CD4-positive, alpha-beta T cell treated with Interleukin-4 for 4 hours (primary cell): ENCODE measurements at regions not wholly inside any gene's neighbourhood (a gene's known extent, or its start where the extent isn't known, plus 50 kb on each side); places are given as distances from the start of the nearest gene placed in this dataset.
"Not testable (repeated sequence)": the region's sequence is repeated elsewhere in the genome, so short reads cannot be mapped to it uniquely, and the experiment has no call there.

ENCODE experiments used
- DNase-seq: peaks from one replicate; pipeline ENCODE4 v3.0.0-alpha.2; 2020

DNA sequence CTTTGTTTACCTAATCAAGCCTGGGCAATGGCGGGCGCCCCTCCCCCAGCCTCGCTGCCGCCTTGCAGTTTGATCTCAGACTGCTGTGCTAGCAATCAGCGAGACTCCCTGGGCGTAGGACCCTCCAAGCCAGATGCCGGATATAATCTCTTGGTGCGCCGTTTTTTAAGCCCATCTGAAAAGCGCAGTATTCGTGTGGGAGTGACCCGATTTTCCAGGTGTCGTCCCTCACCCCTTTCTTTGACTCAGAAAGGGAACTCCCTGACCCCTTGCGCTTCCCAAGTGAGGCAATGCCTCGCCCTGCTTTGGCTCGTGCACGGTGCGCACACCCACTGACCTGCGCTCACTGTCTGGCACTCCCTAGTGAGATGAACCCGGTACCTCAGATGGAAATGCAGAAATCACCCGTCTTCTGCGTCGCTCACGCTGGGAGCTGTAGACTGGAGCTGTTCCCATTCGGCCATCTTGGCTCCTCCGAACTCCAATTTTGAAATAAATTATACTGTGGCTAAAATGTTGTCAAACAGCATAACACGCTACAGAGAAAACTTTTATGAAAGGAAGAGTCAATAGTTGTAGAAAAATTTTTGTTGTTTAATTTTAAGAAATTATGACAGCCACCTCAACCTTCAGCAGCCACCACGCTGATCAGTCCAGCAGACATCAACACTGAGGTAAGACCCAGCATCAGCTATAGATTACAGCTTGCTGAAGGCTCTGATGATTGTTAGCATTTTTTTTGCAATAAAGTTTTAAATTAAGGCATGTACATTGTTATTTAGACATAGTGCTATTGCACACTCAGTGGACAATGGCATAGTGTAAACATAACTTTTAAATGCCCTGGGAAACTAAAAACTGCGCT is 384.7 kb upstream of the DEPDC1 start:
- DNase-seq, result not testable (repeated sequence)

DNA sequence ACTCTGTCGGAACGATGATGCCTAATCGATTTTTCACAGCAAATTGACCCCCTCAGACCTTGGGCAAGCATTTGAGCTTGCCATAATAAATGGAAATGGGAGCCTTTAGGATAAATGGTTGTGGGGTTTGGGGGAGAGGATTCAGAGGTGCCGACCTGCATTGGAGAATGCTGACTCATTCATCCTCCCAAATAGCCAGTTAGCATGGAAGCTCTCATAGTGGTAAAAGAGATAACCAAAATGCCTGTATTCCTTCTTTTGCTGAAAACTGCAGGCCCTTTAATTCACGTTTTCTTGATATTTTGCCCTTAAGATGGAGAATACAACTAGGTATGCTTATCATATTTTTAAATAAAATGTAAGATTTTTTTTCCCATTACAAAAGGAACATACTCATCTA is 392.6 kb upstream of the DEPDC1 start:
- no peak for DNase-seq

DNA sequence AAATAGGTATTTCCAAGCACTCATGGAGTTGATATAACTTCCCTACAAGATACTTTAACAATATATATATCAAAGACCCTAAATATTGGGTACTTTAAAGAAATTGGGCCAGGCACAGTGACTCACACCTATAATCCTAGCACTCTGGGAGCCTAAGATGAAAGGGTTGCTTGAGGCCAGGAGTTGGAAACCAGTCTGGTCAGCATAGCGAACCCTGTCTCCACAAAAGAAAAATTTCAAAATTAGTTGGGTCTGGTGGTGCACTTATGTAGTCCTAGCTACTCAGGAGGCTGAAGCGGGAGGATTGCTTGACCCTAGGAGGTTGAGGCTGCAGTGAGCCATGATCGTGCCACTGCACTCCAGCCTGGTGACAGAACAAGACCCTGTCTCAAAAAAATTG is 393.9 kb upstream of the DEPDC1 start:
- no peak for DNase-seq

DNA sequence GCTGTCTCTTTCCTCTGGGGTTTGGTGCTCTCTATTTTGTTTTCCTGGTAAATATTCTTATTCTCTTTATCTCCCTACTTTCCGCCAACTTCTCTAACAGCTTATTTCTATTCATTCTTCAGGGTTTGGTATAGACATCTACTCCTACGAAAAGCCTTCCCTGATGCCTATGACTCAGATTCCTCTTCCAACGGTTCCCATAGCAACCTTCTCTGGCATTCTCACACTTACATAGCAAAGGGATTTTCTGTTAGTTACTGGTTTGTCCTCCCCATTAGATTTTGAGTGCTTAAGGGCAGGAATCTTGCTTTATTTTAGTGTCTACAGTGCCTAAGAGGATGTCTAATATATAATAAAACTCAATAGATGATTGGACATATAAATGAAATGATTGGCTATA is 407.6 kb upstream of the DEPDC1 start:
- no peak for DNase-seq

DNA sequence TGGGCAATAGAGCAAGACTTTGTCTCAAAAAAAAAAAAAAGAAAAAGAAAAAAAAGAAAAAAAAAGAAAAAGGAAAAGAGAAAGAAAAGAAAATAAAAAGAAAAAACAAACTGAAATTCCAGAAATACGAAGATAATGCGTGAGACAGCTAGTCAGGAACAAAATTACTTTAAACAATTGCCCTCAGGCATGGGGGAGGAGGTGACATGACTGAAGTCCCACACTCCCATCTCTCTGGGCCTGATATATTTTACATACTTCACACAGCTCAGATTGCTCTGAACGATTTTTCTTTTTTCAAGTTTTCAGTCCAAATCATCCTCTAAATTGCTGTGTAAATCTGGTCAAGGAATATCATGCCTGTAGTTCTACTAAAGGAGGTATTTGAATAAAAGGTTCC is 409.5 kb upstream of the DEPDC1 start:
- no peak for DNase-seq

DNA sequence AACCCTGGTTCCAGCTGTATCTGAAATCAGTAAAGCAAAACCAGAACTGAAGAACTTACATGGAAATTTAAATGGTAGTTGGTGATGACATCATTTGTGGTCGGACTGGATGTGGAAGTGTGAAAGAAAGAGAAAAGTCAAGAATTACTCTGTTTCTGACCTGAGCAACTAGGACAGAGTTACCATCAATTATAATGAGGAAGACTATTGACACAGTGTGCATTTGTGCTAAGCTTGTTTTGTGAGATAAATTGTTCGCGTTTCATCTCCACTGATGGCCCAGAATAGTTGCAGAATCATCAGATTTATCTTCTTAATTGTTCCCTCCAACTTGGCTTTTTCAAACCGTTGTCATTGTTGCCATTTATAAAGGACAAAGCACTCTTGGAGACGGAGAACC is 410.6 kb upstream of the DEPDC1 start:
- no peak for DNase-seq

DNA sequence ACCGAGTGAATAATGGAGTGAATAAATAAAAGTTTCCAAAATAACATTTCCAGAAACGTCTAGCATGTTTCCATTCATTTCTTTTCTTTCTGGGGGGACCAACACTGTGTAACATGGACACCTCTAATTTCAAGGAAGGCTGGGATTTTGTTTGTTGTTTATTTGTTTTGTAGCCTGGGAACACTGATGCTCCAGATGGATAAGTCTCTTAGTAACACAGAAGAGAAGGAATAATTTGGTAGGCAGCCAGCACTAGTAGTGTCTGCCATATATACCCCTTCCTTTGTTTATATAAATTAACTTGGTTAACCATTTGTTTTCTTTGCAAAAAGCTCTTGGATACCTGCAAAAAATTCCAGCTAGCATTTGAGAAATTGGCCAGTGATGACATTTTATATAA is 411.4 kb upstream of the DEPDC1 start:
- DNase-seq, result no peak

DNA sequence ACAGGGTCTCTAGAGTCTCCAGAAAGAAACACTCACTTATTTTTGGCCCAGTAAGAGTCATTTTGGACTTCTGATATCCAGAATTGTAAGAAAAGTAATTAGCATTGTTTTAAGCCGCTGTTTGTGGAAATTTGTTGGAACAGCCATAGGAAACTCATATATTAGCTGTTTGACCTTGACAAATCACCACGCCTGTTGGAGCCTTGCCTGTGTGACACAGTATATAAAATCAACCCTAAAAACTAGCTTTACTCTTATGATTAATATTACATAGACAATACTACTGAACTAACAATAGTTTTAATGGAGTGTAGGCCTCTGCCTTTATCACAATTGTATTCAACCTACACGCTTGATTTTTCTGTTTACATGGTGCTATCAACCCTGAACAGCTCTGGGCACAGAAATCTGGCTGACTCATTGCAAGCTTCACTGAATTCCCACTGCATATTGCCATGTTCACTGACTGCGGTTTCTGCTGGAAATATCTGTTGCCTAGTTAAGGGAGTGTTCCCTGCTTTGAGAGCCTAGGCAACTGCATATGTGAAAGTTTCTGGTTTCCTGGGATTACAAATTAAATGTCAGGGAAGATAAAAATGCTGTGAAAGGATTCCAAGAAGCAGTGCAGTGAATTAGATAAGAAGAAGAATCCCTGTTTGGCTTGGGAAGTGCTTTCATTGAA is 419.5 kb upstream of the DEPDC1 start:
- DNase-seq, result no peak

DNA sequence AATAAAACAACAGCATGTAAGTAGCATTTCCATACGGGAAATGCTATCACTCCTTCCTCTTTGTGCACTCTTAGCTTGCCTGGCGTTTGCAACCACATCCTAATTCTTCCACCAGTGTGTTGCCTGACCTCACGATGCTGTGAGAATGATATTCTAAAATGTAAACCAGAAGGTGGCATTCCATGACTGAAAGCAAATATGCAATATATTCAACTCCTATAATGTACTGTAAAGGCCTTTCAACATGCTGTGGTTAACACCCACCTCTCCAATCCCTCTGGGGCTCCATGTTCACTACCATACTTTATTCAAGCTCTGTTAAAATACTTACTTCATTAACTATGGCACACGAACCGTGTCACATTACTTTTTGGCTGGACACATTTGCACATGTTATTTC is 420.6 kb upstream of the DEPDC1 start:
- no peak for DNase-seq

DNA sequence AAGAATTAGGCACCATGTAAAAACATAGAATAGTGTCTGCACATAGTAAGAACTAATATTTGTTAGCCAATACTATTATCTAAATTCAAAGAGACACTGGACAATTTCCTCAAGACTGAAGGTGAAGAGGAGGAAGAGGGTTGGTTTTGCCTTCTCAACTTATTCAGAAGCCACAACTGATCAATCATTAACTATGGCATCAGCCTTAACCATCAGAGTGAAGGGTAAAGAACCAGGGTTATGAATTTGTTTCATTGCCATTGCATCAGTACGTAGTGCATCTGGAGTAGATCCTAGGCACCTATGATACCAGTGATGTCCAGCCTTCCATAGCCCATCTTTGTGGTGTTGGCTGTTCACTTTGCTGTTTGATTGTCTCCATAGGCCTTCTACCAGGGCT is 421.7 kb upstream of the DEPDC1 start:
- DNase-seq, result no peak

DNA sequence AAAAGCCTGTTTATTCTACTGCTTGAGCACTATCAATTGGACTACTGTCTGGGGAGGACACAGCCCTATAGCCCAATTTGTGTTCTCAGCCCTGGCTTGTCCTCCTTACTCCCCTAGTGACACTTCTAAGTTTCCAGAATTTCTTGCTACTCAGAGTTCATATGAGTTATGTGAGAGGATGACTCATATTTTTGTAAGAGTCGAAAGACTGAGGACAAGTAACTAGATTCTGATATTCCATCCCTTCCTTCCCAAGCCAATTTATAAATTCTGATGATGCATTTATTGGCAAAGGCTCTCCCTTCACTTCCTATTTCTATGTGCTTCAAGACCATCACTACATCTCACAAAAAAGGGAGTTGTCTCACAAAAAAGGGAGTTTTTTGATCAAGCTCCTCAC is 422.2 kb upstream of the DEPDC1 start:
- DNase-seq, result no peak

DNA sequence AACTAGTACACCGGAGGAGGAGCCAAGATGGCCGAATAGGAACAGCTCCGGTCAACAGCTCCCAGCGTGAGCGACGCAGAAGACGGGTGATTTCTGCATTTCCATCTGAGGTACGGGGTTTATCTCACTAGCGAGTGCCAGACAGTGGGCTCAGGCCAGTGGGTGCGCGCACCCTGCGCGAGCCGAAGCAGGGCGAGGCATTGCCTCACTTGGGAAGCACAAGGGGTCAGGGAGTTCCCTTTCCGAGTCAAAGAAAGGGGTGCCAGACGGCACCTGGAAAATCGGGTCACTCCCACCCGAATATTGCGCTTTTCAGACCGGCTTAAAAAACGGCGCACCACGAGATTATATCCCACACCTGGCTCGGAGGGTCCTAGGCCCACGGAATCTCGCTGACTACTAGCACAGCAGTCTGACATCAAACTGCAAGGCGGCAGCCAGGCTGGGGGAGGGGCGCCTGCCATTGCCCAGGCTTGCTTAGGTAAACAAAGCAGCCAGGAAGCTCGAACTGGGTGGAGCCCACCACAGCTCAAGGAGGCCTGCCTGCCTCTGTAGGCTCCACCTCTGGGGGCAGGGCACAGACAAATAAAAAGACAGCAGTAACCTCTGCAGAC is 426.7 kb upstream of the DEPDC1 start:
- not testable (repeated sequence) for DNase-seq

DNA sequence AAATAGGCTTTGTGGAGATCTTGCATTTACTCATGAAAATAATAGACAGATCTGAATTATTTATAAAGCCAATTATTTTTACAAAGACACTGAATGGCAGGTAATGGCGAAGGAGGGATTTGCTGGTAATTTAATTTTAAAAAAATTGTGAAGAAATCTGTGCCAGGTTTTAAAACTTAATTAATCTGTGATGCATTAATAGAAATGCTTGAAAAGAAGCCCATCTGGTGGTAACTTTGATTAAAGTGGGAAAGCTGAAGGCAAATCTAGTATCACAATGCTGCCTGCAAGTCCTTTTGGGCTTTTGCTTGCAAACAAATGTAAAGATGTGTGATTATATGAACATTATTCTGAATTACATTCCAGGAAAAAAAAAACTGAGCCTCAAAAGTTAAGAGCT is 433.2 kb upstream of the DEPDC1 start:
- no peak for DNase-seq

DNA sequence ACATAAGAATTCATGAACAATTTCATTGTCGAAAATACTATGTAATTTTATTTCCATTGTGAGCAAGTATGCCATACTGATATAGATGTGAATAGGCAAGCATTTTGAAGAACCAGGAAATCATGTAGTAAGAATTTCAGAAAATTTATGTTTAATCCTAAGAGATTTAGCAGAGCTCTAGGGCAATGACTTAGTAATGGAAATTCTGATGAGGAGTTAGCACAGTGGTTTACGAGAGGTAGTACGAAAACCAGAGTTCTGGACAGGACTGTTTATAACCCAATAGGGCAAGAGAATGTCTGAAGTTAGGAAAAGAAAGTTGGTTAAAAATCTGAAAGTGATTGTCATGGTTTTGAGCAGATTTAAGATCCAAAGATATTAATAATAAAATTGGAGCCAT is 439.6 kb upstream of the DEPDC1 start:
- DNase-seq, result no peak

DNA sequence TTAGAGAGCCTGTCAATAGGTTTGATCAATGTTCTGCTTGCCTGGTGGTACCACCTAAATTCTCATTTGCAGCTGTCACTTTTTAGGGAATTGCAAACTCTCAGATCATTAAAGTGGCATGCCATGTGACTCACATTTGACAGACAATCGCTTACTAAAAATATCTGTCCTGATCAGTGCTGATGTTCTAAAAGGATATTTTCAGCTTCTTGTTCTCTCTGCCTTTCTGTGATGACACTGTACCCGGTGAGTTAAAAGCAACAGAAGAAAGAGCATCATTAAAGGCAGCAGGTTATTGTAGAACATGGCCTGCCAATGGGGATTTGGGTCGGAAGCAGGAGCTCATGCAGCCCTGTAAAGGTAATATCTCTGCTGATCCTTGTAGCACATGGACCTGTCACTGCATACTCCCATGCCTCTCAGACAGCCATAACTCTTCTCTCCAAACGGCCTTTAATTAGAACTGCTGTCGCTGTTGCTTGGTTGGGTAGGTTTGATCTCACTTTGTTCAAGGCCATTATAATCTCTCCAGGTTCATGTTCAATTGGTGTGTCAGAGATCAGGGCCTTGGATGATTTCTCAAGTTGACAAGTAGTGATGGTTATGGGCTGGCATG is 441.3 kb upstream of the DEPDC1 start:
- no peak for DNase-seq

DNA sequence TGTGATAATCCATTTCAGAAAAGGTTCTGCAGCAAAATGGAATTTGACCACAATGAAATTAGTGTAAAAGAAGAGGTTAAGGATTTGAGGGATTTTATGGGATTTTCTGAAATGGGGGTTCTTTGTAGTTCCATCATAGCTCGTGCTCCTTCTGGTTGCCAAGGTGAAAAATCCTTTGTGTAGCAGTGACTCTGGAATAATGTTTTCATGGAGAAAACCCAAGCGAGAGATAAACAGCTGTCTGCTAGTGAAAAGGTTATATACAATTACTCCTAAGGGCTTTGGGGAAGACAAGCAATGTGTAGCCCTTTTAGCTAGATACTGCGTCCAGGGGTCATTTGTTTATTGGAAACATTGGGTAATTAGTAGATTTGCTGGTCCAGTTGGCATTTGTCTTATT is 453.2 kb upstream of the DEPDC1 start:
- no peak for DNase-seq

DNA sequence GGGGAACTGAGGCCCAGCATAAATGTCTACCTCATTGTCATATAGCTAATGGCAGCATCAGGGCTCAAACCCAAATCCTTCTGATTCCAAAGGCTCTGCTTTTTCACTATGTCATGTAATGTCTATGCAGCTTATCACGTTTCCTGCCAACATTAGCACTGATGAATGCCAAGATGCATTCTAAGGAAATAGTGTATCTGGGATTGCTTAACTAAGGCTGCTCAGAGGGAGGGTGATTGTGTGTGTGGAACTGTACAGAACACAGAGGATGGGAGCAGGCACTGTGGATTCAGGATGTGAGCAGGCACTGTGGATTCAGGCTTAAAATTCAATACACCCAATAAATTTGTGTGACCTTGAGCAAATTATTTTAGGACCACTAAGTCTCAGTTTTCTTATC is 456.4 kb upstream of the DEPDC1 start:
- no peak for DNase-seq

DNA sequence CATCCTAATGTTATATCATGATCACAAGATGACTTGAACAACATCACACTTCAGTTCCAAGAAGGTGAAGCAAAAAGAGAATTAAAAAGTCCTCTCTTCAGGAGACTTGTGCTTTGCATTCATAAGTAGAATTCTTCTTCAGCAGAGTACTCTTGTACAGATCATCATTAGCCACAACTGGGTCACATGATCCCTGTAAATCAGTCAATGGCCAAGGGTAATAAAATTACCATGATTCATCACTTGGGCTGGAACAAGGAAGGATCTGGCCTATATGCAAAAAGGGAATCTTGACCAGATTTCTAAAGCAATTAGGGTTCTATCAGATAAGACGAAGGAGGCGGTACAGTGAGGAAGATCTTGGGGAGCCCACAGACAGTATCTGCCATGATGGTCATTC is 458.0 kb upstream of the DEPDC1 start:
- no peak for DNase-seq

DNA sequence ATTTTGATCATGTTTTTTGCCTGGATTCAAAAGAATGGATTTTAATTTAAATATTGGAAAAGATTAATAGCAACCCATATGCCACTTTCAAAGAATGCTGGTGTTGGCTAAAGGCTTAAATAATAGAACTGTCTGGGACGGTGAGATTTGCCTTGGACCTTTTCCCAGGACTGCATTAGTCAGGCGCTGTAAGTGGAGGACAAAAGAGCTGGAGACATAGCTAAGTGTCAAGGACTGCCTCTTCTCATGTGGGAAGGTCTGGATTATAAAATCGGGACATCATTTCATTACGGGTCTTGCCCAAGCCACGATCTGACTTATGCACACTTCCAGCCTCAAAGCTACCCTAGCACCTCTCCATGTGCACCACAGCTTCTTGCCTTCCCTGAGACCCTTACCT is 458.5 kb upstream of the DEPDC1 start:
- DNase-seq, result no peak

DNA sequence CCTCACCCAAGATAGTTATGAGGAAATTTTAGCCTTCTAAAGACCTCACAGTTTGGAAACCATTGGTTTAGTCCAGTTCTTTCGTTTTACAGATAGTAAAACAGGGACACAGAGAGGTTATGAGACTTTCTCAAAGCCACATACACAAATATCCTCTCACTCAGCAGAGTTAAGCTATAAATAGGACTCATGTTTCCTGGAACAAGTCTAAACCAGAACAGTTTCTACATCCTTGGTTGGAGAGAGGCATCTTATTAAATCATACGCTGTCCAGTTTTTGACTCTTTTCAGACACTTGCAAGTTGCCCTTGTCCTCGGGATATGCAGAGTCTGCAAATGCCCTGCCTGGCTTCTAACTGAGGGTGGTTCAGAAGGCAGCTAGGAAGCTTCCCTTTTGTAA is 462.1 kb upstream of the DEPDC1 start:
- DNase-seq, result no peak

DNA sequence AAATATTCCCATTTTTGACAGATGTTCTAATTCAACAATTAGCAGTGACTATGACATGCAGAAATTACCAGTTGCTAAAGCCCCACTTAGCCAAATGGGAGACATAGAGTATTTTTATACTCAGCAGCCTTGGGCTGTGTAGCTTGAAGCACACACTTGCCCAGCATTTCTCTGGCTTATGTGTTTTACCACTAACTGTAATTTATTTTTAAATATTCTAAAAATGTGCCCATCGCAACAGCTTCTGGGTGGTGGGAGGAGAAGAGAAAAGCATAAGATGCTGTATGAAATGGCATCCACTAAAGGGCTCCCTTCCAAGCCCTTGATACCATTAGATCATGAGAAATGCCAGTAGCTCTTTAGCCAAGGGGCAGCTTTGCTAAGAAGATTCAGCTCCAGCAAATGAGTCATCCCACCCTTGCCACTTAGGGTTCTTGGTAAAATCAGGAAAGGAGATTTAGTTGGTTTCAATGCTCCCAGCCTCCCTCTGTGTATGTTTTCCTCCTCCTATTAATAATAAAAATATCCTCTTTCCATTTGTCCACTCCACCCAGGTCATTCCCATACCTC is 462.7 kb upstream of the DEPDC1 start:
- no peak for DNase-seq

DNA sequence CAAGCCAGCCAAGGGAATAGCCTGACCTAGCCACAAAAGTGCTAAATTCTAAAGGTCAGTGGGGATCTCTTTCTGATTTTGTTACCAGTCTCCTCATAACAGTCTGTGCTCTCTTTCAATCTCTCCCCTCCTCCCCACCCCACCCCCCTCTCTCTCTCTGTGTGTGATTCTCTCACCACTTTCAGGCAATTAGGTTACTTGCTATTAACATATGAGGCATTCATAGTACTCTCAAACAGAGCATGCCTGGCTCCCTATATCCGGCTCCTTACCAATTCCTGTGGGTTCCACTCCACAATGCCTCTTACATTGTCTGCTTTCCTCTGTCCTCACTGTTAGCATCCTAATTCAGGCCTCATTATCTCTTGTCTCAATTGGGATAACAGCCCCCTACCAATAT is 464.3 kb upstream of the DEPDC1 start:
- no peak for DNase-seq

DNA sequence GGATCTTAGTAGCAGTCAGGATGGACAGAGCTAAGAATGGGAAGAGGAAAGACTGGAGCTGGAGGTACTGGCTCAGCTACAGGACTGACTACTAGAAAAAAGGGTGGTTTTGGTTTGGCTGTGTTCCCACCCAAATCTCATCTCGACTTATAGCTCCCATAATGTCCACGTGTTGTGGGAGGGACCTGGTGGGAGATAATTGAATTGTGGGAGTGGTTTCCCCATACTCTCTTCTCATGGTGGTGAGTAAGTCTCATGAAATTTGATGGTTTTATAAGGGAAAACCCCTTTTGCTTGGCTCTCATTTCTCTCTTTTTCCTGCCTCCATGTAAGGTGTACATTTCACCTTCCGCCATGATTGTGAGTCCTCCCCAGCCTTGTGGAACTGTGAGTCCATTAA is 466.5 kb upstream of the DEPDC1 start:
- DNase-seq, result no peak

DNA sequence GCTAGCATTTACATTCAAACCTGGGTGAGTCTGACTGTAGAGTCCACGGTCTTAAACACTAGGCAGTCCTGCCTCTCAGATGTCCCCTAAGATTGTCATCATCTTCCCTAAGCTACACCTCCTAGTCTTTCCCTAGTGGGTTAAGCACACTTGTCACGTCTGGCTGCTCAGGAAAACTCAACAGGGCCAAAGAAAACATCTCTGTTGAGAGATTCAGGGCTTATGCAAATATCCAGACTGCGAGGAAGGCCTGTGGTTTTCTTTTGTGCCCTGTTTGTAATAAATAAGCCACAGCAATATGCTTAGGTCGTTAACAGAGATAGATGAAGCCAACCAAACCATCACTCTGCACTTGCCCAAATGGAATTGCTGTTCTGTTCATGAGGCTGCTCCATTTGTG is 472.6 kb upstream of the DEPDC1 start:
- no peak for DNase-seq
